GM19438 (cell line): ENCODE measurements at regions not wholly inside any gene's neighbourhood (a gene's known extent, or its start where the extent isn't known, plus 50 kb on each side); places are given as distances from the start of the nearest gene placed in this dataset.
"Not testable (repeated sequence)": the region's sequence is repeated elsewhere in the genome, so short reads cannot be mapped to it uniquely, and the experiment has no call there.

Source experiments
- ATAC-seq: cut with Tn5 transposase; IDR thresholded peaks from one replicate; pipeline ENCODE4 v1.9.1; 2021; ENCODE audit warnings: low read depth; ENCODE audit not compliant: unreplicated experiment

DNA sequence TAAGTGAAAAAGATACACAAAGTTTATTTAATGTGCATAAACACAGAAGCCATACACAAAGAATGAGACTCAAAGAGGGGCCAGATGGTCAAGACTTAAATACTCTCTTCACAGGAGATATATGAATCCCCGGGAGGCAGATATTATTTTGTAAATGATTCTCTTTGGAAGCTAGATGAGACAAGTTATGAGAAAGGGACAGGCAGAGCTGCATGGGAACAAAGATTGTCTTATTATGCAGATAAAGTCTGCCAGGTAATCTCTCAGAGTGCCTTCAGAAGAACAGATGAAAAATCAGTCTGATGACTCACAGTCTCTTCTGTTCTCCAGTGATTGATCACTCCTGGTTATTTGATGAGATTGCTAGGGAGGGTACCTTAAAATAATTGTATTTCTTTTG is 89.0 kb downstream of the NAF1 start:
- no peak for ATAC-seq

DNA sequence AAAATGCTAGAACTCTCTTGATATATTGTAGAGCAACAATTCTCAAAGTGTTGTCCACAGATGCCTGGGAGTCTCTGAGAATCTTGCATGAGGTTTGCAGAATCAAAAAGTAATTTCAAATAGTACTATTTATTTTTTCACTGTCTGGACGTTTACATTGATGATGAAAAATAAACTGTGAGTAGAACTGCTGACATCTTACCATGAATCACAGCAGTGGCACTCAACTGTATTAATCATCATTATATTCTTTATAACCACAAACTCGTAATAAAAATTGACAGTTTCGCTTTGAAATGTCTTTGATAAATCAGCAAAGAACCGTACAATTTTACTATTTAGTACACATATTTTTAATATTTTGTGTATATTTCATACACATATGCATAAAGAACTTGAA is 94.5 kb downstream of the NAF1 start:
- ATAC-seq = no peak

GRCh38 chr4:163071308-163071707 is 95.4 kb downstream of the NAF1 start:
- ATAC-seq = no peak

DNA sequence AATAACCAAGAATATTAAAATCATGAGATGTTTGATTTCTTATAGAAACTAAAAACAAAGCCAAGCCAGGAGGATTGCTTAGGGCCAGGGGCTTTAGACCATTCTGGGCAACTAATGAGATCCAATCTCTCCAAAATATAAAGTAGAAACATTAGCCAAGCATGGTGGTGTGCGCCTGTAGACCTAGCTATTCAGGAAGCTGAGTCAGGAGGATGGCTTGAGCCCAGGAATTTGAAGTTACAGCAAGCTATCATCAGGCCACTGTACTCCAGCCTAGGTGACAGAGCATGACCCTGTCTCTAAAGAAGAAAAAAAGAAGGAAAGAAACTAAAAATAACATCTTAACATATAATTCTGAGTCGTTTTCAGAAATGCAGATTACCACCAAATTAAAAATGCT is 96.7 kb downstream of the NAF1 start:
- ATAC-seq = no peak

DNA sequence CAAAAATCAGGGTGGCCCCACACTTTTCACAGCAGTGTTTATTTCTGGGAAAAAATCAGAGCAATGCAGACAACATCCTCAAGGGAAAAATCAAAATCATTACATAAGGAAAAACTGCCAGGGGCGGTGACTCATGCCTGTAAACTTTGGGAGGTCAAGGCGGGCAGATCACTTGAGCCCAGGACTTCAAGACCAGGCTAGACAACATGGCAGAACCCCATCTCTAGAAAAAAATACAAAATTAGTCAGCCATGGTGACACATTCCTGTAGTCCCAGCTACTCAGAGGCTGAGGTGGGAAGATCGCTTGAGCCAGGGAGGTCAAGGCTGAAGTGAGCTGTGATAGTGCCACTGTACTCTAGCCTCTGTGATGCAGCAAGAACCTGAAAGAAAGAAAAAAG is 102.8 kb downstream of the NAF1 start:
- no peak for ATAC-seq

DNA sequence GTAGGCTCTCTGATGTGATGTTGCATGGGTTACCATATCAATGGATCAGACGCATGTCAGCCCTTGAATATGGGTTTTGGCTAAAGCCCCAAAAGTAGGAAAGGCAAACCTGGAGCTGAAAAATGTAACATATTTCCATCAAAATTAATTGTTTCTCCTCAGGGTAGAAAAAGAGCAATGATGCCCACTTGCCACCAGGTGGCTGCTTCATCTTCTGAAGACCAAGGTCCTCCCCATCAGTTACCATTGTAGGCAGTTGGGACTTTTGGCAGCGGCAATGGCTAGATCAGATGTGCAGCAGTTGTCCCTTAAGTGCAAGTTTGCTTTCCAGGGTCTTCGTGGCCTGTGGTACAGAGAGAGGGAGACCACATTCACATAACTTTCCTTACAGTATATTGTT is 118.2 kb downstream of the NAF1 start:
- peak; percentile 77 for ATAC-seq

- peak; percentile 73 for ATAC-seq
Observed at GRCh38 chr4:163042306-163042705, 124.4 kb downstream of the NAF1 start.

DNA sequence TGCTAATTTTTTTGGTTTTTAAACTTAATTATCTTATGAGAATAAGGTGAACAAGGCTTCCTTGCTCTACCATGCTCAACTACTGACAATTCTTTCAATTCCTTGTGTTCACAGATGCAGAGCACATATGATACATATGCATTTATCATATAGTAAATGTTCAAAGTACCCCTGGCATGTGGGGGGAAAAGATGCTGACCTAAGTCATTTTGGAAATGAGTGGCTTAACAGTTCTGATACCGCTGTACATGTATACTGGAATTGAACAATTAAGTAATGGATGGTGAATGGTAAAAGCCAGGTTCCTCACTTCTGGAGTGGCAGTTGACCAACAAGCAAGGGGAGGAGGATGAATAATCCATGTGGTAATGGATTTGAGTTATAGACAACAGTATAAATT is 149.6 kb downstream of the NAF1 start:
- ATAC-seq = no peak

GRCh38 chr4:163012816-163013215 is 153.9 kb downstream of the NAF1 start:
- no peak for ATAC-seq

DNA sequence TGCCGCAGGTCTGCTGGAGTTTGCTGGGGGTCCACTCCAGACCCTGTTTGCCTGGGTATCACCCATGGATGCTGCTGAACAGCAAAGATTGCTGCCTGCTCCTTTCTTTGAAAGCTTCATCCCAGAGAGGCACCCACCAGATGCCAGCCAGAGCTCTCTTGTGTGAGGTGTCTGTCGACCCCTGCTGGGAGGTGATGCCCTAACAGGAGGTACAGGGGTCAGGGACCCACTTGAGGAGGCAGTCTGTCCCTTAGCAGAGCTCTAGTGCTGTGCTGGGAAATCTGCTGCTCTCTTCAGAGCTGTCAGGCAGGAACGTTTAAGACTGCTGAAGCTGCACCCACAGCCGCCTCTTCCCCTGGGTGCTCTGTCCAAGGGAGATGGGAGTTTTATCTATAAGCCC is 162.7 kb downstream of the NAF1 start:
- ATAC-seq = no peak

GRCh38 chr4:162988530-162988929 is 178.2 kb downstream of the NAF1 start:
- no peak for ATAC-seq

DNA sequence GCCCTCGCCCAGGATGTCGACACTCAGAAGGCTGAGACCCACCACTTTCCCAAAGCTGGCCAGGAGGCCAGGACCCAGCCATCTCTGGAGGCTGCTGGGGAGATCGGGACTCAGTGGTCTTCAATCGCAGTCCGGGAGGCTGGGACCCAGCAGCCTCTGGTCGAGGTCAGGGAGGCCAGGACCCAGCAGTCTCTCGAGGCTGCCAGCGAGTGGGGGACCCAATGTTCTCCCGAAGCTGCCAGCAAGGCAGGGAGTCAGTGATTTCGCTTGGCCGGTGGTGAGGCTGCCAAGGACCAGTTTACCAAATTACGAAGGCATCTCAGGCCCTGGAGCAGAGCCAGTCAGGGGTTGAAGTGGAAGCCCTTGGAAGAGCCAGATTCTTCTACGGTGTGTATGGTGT is 181.6 kb downstream of the NAF1 start:
- no peak for ATAC-seq

DNA sequence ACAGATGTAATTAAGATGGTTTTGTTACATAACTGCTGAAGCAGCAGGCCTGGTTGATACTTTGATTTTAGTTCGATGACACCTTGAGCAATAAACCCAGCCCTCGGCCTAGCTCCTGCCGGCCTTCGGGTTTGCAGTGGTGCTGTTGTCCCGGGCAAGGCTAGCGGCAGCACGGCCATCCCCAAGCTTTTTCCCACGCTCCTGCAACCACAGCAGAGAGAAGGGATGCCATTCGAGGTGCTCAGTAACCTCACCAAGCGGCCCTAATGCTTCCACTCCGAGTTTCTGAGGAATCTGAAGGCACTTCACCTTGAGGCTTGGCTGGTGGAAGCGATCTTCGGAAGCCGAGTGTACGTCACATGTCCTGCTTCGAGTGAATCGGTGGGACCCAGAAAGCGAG is 182.1 kb downstream of the NAF1 start:
- no peak for ATAC-seq

- no peak for ATAC-seq
Observed at GRCh38 chr4:162981823-162982222, 184.9 kb downstream of the NAF1 start.

DNA sequence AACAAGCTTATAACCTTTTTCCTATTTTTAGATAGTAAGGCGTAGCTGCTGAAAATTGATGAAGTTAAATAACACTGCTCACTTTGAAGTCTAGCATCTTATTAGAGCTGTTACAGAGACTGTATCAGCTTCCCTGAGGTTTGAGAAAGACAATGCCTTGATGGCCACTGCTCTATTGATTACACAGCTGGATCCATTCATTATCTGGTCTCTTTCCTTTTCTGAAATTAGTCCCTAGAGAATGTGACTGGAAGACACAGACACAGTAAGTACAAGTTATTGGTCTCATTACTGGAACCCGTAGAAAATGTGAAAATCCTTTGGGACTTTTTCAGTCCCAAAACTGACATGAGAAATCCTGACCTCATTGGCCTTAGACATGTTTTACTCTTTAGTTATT is 188.3 kb downstream of the NAF1 start:
- ATAC-seq = no peak

- no peak for ATAC-seq
Observed at GRCh38 chr4:162977788-162978187, 188.9 kb downstream of the NAF1 start.

GRCh38 chr4:162972661-162973330 is 193.9 kb downstream of the NAF1 start:
- ATAC-seq = no peak

DNA sequence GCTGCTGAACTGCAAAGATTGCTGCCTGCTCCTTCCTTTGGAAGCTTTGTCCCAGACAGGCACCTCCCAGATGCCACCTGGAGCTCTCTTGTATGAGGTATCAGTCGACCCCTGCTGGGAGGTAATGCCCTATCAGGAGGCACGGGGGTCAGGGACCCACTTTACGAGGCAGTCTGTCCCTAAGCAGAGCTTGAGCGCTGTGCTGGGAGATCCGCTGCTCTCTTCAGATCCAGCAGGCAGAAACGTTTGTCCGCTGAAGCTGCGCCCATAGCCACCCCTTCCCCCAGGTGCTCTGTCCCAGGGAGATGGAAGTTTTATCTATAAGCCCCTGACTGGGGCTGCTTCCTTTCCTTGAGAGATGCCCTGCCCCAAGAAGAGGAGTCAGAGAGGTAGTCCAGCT is 197.5 kb downstream of the NAF1 start:
- no peak for ATAC-seq

DNA sequence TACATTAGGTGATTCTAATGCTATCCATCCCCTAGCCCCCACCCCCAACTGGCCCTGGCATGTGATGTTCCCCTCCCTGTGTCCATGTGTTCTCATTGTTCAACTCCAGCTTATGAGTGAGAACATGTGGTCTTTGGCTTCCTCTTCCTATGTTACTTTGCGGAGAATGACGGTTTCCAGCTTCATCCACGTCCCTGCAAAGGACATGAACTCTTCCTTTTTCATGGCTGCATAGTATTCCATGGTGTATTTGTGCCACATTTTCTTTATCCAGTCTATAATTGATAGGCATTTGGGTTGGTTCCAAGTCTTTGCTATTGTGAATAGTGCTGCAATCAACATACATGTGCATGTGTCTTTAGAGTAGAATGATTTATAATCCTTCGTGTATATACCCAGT is 200.7 kb downstream of the NAF1 start:
- not testable (repeated sequence) for ATAC-seq

- ATAC-seq = no peak
Observed at GRCh38 chr4:162959046-162959445, 207.6 kb downstream of the NAF1 start.

- no peak for ATAC-seq
Observed at GRCh38 chr4:162957521-162958143, 209.1 kb downstream of the NAF1 start.

DNA sequence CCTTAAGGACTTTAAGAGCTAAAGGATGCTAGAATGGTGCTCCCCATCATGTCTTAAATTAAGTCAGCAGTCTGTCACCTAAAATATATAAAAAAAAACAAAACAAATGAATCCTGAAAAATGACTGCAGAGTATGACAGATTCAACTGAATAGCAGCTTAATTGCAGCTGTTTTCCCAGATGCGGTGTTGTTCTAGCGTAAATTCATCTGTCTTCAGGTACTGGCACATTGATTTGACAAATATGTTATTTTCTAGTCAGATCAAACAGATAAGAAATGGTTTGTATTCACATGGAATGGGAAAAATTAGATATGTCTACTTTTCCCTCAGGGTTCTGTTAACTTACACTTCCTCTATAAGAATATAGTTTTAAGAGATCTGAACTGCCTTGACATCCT is 211.7 kb downstream of the NAF1 start:
- ATAC-seq = no peak

GRCh38 chr4:162952232-162952631 is 214.5 kb downstream of the NAF1 start:
- no peak for ATAC-seq
